ENCODE measurements at regions not wholly inside any gene's neighbourhood (a gene's known extent, or its start where the extent isn't known, plus 50 kb on each side); places are given as distances from the start of the nearest gene placed in this dataset.

DNA sequence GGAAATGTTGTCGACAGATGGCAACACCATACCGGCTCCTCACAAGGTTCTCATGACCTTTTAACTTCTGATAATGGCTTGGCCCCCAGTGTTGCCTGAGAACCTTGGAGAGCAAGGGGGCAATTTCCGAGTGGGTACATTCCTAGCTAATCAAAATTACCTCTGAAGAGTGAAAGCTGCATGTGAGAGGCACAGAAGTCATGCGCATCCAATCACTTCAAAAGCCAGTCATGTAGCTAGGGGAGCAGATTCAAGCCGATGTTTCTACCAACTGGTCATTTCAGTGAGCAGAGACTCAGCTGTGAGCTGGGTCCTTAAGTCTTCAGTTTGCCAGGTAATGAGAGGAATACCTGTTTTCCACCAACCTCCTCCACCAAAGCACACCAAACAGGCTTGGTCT is 111.4 kb downstream of the LIPG start:
- Histone ChIP-seq H3K36me3 (no peaks in the 10 kb centered on the region), H3K27me3 (no peaks in the 10 kb centered on the region), H3K4me3 (no peak overlapping the region), H3K9me3 (no peaks in the 10 kb centered on the region)
- DNase-seq = no peak

DNA sequence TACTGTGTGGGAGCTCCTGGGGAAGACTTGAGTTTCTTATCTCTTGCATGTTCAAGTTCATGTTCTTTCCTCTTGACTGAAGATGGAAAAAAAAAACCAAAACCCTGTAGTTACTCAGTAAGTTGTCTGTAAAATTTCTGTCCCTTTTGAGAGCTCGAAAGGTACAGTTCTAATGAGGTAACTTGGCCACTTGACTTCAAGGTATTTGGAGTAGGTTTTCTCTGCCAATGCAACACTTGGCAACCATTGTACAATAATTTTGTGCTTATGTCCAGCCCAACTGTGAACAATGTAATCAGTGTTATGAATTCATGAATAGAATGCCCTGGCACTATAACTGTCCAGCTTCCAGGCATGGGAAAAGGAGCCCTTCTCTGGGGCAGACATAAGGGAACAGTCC is 111.0 kb downstream of the LIPG start:
- DNase-seq = no peak
- Histone ChIP-seq H3K36me3 (no peaks in the 10 kb centered on the region), H3K27me3 (no peaks in the 10 kb centered on the region), H3K9me3 (no peaks in the 10 kb centered on the region), H3K4me3 (no peak overlapping the region)

DNA sequence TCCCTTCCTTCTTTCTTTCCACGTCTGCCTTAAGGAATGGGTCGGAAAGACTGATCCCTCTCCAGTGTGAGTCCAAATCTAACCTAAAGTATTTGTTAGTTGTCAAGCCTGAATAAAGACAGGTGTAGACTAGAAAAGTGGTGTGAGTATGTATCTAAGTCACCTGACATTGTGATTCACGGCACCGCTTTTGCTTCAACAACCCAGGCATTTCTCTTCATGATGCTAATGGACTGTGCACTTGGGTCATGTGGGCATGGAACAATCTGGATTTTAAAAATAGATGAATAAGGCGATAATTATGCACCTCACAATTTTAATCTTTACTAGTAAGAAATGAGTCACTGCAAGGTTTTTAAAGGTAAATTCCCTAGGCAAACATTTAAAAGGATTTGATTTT is 107.5 kb downstream of the LIPG start:
- Histone ChIP-seq H3K4me3 (no peak overlapping the region), H3K9me3 (no peaks in the 10 kb centered on the region), H3K27me3 (no peaks in the 10 kb centered on the region), H3K36me3 (no peaks in the 10 kb centered on the region)
- DNase-seq = no peak

DNA sequence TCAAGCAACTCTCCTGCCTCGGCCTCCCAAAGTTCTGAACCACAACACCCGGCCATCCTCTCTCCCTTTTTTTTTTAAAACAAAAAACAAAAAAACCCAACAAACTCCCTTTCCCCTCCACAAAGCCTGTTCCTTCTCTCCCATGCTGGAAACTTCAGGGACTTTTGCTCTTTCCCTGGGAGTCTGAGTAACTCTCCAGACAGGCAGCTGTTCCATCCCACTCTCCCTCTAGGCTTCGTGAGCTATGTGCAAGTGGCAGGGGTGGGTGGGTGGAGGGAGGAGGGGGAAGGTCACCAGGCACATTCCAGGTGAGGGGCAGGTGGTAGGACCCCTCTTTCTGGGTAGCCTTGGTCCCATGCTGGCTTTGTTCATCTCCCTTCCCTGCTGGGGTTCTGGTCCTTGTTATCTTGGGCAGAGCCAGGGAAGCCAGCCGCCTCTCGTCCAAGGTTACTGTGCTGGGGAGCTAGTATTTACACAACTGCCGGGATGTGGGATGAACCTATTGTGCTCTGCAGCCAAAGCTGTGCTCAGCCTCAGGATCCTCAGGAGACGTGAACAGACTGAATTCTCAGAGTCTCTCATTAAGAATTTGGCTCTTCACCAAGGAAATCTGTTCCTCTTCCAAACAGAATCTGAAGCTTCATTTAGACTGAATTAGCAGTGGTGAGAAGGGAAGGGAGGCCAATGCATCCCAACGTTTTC is 106.9 kb downstream of the LIPG start:
- H3K36me3 ChIP-seq = no peaks in the 10 kb centered on the region
- H3K4me3 ChIP-seq = no peak overlapping the region
- H3K27me3 ChIP-seq = no peaks in the 10 kb centered on the region
- no peak for DNase-seq
- no peaks in the 10 kb centered on the region for H3K9me3 ChIP-seq

DNA sequence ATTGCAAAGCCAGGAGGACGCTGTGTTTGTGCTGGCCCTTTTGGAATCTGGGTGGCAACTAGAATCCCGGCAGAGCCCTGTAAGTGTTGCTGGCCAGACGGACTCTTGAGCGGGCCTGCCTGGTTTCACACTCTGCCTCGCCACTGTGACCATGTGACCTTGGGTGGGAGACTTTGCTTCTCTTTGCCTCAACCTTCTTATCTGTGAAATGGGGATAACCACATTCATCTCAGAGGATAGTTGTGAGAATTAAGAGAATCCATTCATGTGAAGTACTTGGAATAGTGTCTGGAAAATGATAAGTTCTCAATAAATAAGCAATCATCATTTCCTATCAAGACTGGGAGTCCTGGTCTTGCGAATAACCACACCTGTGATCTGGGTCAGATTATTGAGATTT is 105.6 kb downstream of the LIPG start:
- no peaks in the 10 kb centered on the region for H3K9me3 ChIP-seq

DNA sequence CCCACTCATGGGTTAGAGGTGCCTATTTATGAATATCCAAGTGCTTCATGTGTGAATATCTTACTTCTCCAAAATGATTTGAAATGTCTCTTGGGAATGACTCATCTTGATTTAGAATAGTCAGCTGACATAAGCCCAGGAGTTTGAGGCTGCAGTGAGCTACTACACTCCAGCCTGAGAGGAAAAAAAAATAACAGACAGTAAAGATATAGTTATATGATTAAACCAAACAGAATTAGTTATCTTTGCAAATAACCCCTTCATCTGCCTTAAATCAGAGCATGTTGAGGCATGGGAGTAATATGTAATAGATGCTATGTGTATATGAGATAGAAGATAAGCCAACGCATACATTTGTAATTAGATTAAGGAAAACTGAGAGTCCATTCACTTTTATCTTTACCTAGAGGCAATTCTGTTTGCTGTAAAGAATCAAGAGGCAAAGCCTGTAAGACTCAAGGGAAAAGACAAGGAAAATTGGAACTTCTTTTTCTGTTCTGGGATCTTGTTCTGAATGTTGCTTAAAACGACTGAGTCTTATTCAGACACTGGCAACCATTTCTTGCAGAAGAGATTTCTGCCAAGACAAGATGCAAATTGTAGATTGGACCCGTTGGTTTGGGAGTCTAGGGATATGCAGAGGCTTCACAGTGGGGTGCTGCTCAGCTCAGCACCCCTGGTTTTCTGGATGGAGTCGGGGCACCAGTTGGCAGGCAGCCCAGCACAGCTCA is 104.4 kb downstream of the LIPG start:
- Histone ChIP-seq H3K4me3 (no peak overlapping the region), H3K9me3 (no peaks in the 10 kb centered on the region), H3K27me3 (no peaks in the 10 kb centered on the region), H3K36me3 (no peaks in the 10 kb centered on the region)
- DNase-seq = no peak

More for the DNA sequence above, 105.6 kb downstream of the LIPG start:
- no peaks in the 10 kb centered on the region for H3K36me3 ChIP-seq
- no peaks in the 10 kb centered on the region for H3K27me3 ChIP-seq
- DNase-seq = no peak
- no peak overlapping the region for H3K4me3 ChIP-seq

DNA sequence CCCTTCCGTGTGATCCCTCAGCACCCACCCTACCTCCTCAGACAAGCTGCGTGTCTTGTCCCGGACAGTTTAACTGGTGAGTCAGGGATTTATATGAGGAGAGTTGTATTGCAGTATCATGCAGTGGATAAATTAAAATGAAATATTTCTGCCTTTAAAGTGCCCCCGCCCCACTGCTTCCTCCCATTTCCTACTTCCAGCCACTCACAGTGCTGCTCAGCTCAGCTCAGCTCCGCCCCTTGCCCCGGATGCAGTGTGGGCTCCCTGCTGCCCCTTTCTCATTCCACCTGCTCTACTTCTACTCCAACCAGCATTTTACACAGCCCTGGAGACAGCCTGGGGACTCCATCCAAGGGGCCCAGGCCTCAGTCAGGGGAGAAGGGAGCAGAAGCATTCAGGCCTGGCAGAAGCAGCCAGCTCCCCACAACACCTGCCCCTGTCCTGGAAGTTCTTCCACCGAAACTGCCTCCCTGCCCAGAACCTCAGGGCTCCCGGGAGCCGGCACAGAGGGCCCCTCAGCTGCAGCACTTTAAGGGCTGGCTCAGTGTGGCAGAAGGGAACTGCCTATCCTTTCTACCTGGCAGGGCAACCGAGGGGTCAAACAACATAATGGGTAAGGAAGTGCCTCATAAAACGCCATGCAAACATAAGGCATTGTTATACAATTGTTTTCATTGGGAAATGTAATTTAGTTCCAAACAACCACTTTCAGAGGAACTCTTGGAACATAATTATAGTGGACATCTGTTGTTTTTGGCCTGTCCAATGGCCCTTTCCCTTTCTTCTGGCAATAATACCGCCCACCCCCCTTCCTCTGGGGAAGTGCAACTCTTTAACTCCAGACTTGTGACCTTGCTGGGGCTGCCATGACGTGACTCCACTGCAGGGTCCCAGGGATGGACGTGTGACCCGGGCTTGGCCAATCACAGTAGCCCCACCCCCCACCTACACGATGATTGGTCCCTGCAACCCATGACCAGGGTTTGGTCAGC is 102.3 kb downstream of the LIPG start:
- Histone ChIP-seq H3K27me3 (no peaks in the 10 kb centered on the region), H3K4me3 (no peak overlapping the region), H3K9me3 (no peaks in the 10 kb centered on the region), H3K36me3 (no peaks in the 10 kb centered on the region)
- no peak for DNase-seq

DNA sequence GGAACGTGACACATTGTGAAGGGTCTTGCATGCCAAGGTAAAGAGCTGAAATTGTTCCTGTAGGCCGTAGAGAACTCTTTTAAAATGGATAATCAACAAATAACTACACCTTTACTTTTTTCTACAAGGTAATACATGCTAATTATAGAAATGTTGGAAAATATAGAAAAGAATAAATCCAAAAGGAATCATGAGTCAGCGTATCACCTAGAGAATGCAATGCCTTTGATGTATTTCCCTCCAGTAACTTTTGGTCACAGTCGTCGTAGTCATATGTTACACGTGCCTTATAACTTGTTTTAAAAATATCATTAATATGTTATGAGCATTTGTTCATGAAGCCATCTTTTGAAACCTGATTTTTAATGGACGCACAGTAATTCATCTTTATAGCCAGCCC is 100.6 kb downstream of the LIPG start:
- Histone ChIP-seq H3K36me3 (no peaks in the 10 kb centered on the region), H3K9me3 (no peaks in the 10 kb centered on the region), H3K4me3 (no peak overlapping the region), H3K27me3 (no peaks in the 10 kb centered on the region)
- no peak for DNase-seq

DNA sequence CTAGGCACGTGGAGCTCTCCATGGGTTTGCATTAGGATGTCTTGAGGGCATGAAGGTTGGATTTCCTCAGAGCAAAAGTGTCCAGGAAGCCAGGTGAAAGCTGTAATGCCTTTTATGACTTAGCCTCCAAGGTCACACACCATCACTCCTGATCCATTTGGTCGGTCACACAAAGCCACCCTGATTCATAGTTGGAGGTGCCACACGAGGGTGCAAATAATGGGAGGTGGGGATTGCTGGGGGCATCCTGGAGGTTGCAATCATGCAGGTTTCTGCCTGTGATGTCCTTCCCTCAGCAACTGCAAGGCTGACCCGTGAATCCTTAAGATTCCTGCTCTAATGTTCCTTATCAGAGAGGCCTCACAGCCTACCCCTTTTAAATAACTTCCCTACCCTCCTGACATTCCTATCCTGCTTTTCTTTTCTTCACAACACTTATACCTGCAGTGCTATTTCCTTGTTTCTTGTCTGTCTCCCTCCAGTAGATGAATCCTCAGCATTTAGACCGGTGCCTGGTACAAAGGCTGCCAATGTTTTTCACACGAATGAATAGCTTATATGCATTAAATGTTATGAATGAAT is 97.1 kb downstream of the LIPG start:
- Histone ChIP-seq H3K36me3 (no peaks in the 10 kb centered on the region), H3K9me3 (no peaks in the 10 kb centered on the region), H3K27me3 (no peaks in the 10 kb centered on the region), H3K4me3 (no peak overlapping the region)
- no peak for DNase-seq

DNA sequence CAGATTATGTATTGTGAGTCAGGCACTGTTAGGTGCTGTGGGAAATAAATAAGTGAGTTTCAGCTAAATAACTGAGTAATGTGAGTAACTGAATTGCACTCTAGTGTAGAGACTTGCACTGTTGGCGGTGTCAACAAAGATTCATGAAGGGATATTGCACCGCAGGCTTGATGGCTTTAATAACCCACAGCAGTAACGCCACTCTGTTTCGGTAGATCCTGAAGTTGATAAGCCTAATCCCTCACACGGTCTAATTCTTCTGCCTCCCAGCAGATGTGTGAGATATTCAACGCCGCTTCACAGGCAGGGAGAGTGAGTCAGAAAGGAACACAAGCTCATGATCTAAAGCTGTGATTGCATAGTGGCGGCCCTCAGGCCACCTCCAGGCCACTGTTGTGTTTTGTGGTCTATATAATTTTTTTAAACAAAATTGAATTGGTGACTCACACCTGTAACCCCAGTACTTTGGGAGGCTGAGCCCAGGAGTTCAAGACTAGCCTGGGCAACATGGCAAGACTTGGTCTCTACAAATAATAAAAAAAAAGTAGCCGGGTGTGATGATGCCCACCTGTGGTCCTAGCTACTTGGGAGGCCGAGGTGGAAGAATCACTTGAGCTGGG is 94.3 kb downstream of the LIPG start:
- DNase-seq = no peak

DNA sequence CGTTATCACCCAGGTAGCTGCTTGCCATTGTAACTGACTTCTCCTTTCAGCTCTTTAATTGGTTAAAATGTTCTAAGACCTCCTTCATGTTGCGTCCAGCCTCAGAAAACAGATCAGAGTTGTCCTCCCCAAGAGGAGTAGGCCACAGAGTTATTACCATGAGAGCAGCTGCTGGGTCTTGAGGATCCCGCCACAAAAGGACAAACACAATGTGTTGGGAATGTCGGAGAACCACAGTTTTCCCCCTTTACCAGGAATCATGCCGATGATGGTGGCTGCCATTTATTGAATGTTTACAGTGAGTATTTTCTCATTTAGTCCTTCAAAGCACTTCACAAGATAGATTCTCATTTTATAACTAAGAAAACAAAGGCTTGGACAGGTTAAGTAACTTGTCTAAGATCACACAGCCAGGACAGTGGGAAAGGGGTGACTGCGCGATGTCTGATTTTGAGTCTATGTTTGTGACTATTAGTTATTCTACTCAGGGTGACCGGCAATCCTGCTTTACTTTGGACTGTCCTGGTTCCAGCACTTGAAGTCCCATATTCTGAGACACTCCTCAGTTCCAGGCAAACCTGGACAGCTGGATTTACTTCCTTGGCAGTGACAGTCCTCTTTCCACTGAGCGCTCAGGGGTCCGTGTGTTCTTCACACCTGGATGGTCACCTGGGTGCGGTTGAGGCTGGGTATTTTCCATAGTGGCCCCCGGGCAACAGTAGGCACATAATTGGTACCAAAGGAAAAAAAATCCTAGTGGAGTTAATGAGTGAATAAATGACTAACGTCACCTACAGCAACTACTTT is 93.6 kb downstream of the LIPG start:
- H3K27me3 ChIP-seq = no peaks in the 10 kb centered on the region
- no peak for DNase-seq
- no peaks in the 10 kb centered on the region for H3K36me3 ChIP-seq
- no peaks in the 10 kb centered on the region for H3K9me3 ChIP-seq
- no peak overlapping the region for H3K4me3 ChIP-seq

More for the DNA sequence above, 94.3 kb downstream of the LIPG start:
- Histone ChIP-seq H3K36me3 (no peaks in the 10 kb centered on the region), H3K9me3 (no peaks in the 10 kb centered on the region), H3K4me3 (no peak overlapping the region), H3K27me3 (no peaks in the 10 kb centered on the region)

DNA sequence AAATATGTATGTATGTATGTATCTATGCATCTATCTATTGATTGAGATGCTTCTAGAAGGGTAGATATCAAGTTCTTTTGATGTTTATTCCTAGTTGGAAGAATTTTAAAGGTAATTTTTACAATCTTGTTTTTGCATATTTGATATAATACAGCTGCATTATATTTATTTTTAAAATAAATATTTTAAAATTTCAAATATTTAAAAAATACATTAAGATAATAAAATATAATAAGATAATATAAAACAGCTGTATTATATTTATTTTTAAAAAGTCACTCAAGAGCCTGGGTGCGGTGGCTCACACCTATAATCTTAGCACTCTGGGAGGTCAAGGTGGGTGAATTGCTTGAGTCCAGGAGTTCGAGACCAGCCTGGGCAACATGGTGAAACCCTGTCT is 92.5 kb downstream of the LIPG start:
- Histone ChIP-seq H3K9me3 (no peaks in the 10 kb centered on the region), H3K36me3 (no peaks in the 10 kb centered on the region), H3K4me3 (no peak overlapping the region), H3K27me3 (no peaks in the 10 kb centered on the region)
- no peak for DNase-seq

DNA sequence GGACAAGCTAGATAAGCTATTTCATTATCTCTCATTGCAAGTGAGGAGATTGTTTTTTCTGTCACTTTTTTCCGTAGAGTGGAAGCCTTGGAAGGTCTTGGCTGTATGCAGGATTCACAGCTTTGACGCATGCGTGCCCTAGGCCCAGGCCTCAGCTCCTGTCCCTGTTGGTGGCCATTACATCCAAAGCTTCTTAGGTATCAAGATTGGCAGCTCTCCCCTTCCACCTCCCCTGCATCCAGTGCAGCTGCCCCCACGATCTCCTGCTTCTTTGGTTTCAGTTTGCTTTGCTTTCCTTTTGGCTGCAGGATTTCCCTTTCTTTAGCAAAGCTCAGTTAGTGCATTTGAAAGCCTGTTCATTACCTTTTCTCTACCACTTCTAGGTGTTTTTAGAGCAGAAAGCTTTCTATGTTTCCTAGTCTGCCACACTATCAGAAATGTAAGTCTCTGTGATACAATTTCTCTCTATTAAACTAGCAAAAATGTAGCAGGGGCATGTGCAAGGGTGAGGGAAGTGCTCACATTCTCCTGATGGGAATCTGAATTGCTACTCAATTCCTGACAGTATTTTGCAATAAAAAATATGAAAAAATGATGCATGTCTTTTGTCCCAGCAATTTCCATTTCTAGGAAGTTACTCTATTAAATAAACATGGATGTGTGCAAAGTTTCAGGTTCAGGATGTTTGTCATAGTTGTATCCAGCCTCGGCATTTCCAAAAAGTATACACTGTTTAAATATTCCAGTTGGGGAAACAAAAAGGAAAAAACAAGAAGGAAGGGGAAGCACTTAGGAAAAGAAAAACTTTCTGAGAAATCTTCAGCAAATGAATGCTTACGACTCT is 91.2 kb downstream of the LIPG start:
- Histone ChIP-seq H3K27me3 (no peaks in the 10 kb centered on the region), H3K9me3 (no peaks in the 10 kb centered on the region), H3K4me3 (no peak overlapping the region), H3K36me3 (no peaks in the 10 kb centered on the region)
- no peak for DNase-seq

DNA sequence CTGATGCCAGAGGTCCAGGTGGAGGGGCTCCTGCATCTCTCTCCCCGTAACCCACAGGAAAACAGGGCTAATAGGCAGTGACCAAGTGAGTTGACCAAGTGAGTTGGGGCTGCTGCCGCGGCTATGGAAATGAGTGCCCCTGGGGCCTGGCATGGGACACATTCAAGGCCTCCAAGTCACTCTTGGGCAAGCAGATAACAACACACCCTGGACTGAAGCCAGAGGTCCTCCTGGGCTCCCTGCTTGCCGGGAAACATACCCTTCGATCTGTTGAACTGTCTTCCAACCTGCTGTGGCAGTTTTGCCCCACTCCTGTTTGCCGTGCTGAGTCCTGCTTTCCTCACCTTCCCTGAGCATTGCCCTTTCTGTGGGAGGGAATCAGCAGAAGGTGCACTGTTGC is 89.2 kb downstream of the LIPG start:
- H3K36me3 ChIP-seq = no peaks in the 10 kb centered on the region
- DNase-seq = no peak
- H3K4me3 ChIP-seq = no peak overlapping the region
- H3K27me3 ChIP-seq = no peaks in the 10 kb centered on the region
- no peaks in the 10 kb centered on the region for H3K9me3 ChIP-seq

DNA sequence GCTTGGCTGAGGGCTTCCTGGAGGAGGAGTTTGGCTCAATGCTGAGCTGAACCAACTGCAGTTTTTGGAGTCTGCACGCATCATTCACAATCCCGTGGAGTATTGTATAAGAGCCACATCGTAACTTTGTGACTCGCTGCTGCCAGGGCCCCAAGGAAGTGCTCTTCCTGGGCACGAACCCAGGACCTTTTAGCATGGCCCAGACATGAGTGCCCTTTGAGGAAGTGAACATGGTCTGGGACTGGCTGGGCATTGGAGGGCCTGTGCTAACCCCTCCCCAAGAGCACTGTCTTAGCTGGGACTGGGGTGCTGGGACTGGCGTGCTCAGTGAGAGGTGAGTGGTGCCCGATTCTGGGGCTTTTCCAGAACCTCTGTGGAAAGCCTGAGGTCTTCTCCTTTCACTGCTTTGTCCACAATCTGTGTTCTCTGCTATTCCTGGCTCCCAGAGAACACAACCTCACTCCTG is 88.6 kb downstream of the LIPG start:
- Histone ChIP-seq H3K4me3 (no peak overlapping the region), H3K9me3 (no peaks in the 10 kb centered on the region)

More for the DNA sequence above, 88.6 kb downstream of the LIPG start:
- peak; percentile 66 for DNase-seq
- H3K36me3 ChIP-seq = no peaks in the 10 kb centered on the region
- no peaks in the 10 kb centered on the region for H3K27me3 ChIP-seq

Data from MG63 (cell line).